ENCODE measurements at regions not wholly inside any gene's neighbourhood (a gene's known extent, or its start where the extent isn't known, plus 50 kb on each side); places are given as distances from the start of the nearest gene placed in this dataset.

- no peak for DNase-seq (ENCODE audit: low read depth)
- TF ChIP-seq CTCF (IDR thresholded peaks at IDR 0.05; ENCODE audit: insufficient read depth, low read depth, low read length, missing control alignments) = no peak
- no peak overlapping the region for H3K4me3 ChIP-seq (ENCODE audit: low read length)
Measured at GRCh38 chr2:107255744-107256143, 369.8 kb upstream of the ST6GAL2 start.

- DNase-seq (ENCODE audit: low read depth) = no peak
- no peak for TF ChIP-seq CTCF (IDR thresholded peaks at IDR 0.05; ENCODE audit: insufficient read depth, low read depth, low read length, missing control alignments)
- no peak overlapping the region for H3K4me3 ChIP-seq (ENCODE audit: low read length)
Measured at GRCh38 chr2:107258531-107259407, 372.8 kb upstream of the ST6GAL2 start.

GRCh38 chr2:107259408-107260195 is 373.6 kb upstream of the ST6GAL2 start:
- TF ChIP-seq CTCF (IDR thresholded peaks at IDR 0.05; ENCODE audit: insufficient read depth, low read depth, low read length, missing control alignments) = no peak
- no peak for DNase-seq (ENCODE audit: low read depth)
- no peak overlapping the region for H3K4me3 ChIP-seq (ENCODE audit: low read length)

GRCh38 chr2:107263628-107264027 is 377.7 kb upstream of the ST6GAL2 start:
- DNase-seq (ENCODE audit: low read depth) = no peak
- H3K4me3 ChIP-seq (ENCODE audit: low read length) = no peak overlapping the region
- no peak for TF ChIP-seq CTCF (IDR thresholded peaks at IDR 0.05; ENCODE audit: insufficient read depth, low read depth, low read length, missing control alignments)

GRCh38 chr2:107264184-107264583 is 378.2 kb upstream of the ST6GAL2 start:
- TF ChIP-seq CTCF (IDR thresholded peaks at IDR 0.05; ENCODE audit: insufficient read depth, low read depth, low read length, missing control alignments) = no peak
- H3K4me3 ChIP-seq (ENCODE audit: low read length) = no peak overlapping the region
- DNase-seq (ENCODE audit: low read depth) = no peak

- TF ChIP-seq CTCF (IDR thresholded peaks at IDR 0.05; ENCODE audit: insufficient read depth, low read depth, low read length, missing control alignments) = no peak
- DNase-seq (ENCODE audit: low read depth) = no peak
- H3K4me3 ChIP-seq (ENCODE audit: low read length) = no peak overlapping the region
Measured at GRCh38 chr2:107266555-107266954, 380.6 kb upstream of the ST6GAL2 start.

Measured in epithelial cell of esophagus (primary cell).